ENCODE measurements at regions not wholly inside any gene's neighbourhood (a gene's known extent, or its start where the extent isn't known, plus 50 kb on each side); places are given as distances from the start of the nearest gene placed in this dataset.
"Not testable (repeated sequence)": the region's sequence is repeated elsewhere in the genome, so short reads cannot be mapped to it uniquely, and the experiment has no call there.

DNA sequence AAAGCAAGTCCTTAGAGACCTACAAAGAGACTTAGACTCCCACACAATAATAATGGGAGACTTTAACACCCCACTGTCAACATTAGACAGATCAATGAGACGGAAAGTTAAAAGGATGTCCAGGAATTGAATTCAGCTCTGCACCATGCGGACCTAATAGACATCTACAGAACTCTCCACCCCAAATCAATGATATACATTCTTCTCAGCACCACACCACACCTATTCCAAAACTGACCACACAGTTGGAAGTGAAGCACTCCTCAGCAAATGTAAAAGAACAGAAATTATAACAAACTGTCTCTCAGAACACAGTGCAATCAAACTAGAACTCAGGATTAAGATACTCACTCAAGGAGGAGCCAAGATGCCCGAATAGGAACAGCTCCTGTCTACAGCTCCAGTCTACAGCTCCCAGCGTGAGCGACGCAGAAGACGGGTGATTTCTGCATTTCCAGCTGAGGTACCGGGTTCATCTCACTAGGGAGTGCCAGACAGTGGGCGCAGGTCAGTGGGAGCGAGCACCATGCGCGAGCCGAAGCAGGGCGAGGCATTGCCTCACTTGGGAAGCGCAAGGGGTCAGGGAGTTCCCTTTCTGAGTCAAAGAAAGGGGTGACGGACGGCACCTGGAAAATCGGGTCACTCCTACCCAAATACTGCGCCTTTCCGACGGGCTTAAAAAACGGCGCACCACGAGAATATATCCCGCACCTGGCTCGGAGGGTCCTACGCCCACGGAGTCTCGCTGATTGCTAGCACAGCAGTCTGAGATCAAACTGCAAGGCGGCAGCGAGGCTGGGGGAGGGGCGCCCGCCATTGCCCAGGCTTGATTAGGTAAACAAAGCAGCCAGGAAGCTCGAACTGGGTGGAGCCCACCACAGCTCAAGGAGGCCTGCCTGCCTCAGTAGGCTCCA is 66.6 kb upstream of the ZNF30 start:
- not testable (repeated sequence) for TF ChIP-seq CTCF, EZH2phosphoT487, EZH2 (IDR thresholded peaks at IDR 0.05)

Data from neural progenitor cell (in vitro differentiated cells).